H1 (cell line): ENCODE measurements at regions not wholly inside any gene's neighbourhood (a gene's known extent, or its start where the extent isn't known, plus 50 kb on each side); places are given as distances from the start of the nearest gene placed in this dataset.

Experiments
- CTCF ChIA-PET: fragments of 300-600 bp; sonication (Branson Sonifier 250); formaldehyde crosslinking; loops from one replicate; lab custom pipeline; 2021; ENCODE audit not compliant: partially characterized antibody; lab: Charles Lee
- POLR2A ChIA-PET: fragments of 300-600 bp; sonication (Branson Sonifier 250); formaldehyde crosslinking; loops from one replicate; lab custom pipeline; 2021; ENCODE audit warnings: inconsistent platforms; ENCODE audit not compliant: partially characterized antibody; lab: Charles Lee
- DNase-seq, 2 experiments: peaks; one replicate each; pipeline versions ENCODE4 v3.0.0 to v3.0.0-alpha.2; 2010 to 2022; ENCODE audit warnings: low spot score in 2 of 2, low read depth in 1 of 2, mixed read lengths in 1 of 2
- FAIRE-seq: peaks from 2 replicates; lab custom pipeline; 2011; peaks lifted over from hg19 to GRCh38; lab: Jason Lieb, UNC
- H2AFZ ChIP-seq: 2 replicates; pipeline ENCODE4 v1.8.1; 2012; ENCODE audit warnings: low read length, inconsistent platforms
- H2AK5ac ChIP-seq: 2 replicates; pipeline ENCODE4 v1.6.1; 2013; ENCODE audit warnings: low read depth, low read length
- H2BK120ac ChIP-seq: replicated peaks from 2 replicates; pipeline ENCODE3; 2013; ENCODE audit warnings: low read depth, low read length, inconsistent platforms
- H2BK12ac ChIP-seq: 2 replicates; pipeline ENCODE4 v1.6.1; 2013; ENCODE audit warnings: low read depth, low read length
- H2BK15ac ChIP-seq: 2 replicates; pipeline ENCODE4 v1.6.1; 2013; ENCODE audit warnings: low read length
- H2BK20ac ChIP-seq: 2 replicates; pipeline ENCODE4 v1.6.1; 2013; ENCODE audit warnings: low read length
- H2BK5ac ChIP-seq: 2 replicates; pipeline ENCODE4 v1.6.1; 2013; ENCODE audit warnings: low read depth, low read length
- H3K14ac ChIP-seq: 2 replicates; pipeline ENCODE4 v1.6.1; 2013; ENCODE audit warnings: inconsistent platforms; ENCODE audit not compliant: insufficient read length
- H3K18ac ChIP-seq: 2 replicates; pipeline ENCODE4 v1.6.1; 2013; ENCODE audit warnings: low read length; ENCODE audit errors: extremely low read depth
- H3K23ac ChIP-seq: 2 replicates; pipeline ENCODE4 v1.6.1; 2013; ENCODE audit warnings: inconsistent platforms; ENCODE audit not compliant: insufficient read length
- H3K23me2 ChIP-seq: 2 replicates; pipeline ENCODE4 v1.6.1; 2013; ENCODE audit warnings: low read depth, low read length
- H3K27ac ChIP-seq: 2 replicates; pipeline ENCODE4 v1.6.1; 2011; ENCODE audit warnings: low read depth, low read length, inconsistent platforms
- H3K27me3 ChIP-seq, 4 experiments: replicated peaks in 1 of 4; 1 replicate in 1 of 4; 2 replicates in 3 of 4; pipeline versions ENCODE4 v1.6.1 to v1.8.1; 2011 to 2013; ENCODE audit warnings: low read length in 3 of 4, mild to moderate bottlenecking in 3 of 4, inconsistent platforms in 2 of 4, mixed read lengths in 2 of 4, moderate library complexity in 1 of 4; ENCODE audit not compliant: control insufficient read depth in 3 of 4, insufficient read depth in 3 of 4; ENCODE audit errors: extremely low read depth in 1 of 4
- H3K36me3 ChIP-seq, 4 experiments: 2 replicates each; pipeline versions ENCODE4 v1.6.1 to v1.8.1; 2011 to 2013; ENCODE audit warnings: mild to moderate bottlenecking in 4 of 4, low read length in 3 of 4, moderate library complexity in 2 of 4, control low read depth in 1 of 4, inconsistent platforms in 1 of 4; ENCODE audit not compliant: insufficient read depth in 4 of 4, control insufficient read depth in 2 of 4
- H3K4ac ChIP-seq: replicated peaks from 2 replicates; pipeline ENCODE3; 2013; ENCODE audit warnings: low read length, low read depth, mixed read lengths, inconsistent platforms; ENCODE audit not compliant: insufficient read length
- H3K4me1 ChIP-seq, 4 experiments: replicated peaks in 1 of 4; 1 replicate in 1 of 4; 2 replicates in 3 of 4; pipeline versions ENCODE4 v1.6.1 to v1.8.1; 2011 to 2013; ENCODE audit warnings: low read length in 3 of 4, inconsistent platforms in 2 of 4, mixed read lengths in 1 of 4; ENCODE audit not compliant: insufficient read depth in 4 of 4, control insufficient read depth in 3 of 4
- H3K4me2 ChIP-seq, 2 experiments: 2 replicates each; pipeline versions ENCODE4 v1.6.1 to v1.8.1; 2011 to 2013; ENCODE audit warnings: low read depth in 2 of 2, low read length in 2 of 2, control low read depth in 1 of 2, inconsistent platforms in 1 of 2, mild to moderate bottlenecking in 1 of 2; ENCODE audit not compliant: insufficient read depth in 1 of 2
- H3K4me3 ChIP-seq, 4 experiments: fragments of 200-600, 300-600 bp in 1 of 4; sonication (generic), shearing (Covaris generic), sonication (Bioruptor Twin) in 1 of 4; 2 replicates each; pipeline versions ENCODE4 v1.5.1 to v1.8.1; 2011 to 2016; ENCODE audit warnings: low read length in 4 of 4, low read depth in 3 of 4, control low read depth in 2 of 4, inconsistent platforms in 2 of 4, mild to moderate bottlenecking in 2 of 4, mixed read lengths in 1 of 4, moderate library complexity in 1 of 4; ENCODE audit not compliant: insufficient read depth in 2 of 4; ENCODE audit errors: extremely low read depth in 1 of 4
- H3K56ac ChIP-seq: replicated peaks from 2 replicates; pipeline ENCODE3; 2013; ENCODE audit warnings: low read depth, mild to moderate bottlenecking, mixed read lengths, low read length, inconsistent platforms; ENCODE audit not compliant: insufficient read length
- H3K79me1 ChIP-seq: 2 replicates; pipeline ENCODE4 v1.6.1; 2013; ENCODE audit warnings: low read depth, low read length, control low read depth
- H3K79me2 ChIP-seq, 2 experiments: 2 replicates each; pipeline versions ENCODE4 v1.6.1 to v1.8.1; 2012 to 2013; ENCODE audit warnings: low read length in 2 of 2, mild to moderate bottlenecking in 2 of 2, inconsistent platforms in 1 of 2; ENCODE audit not compliant: insufficient read depth in 2 of 2, control insufficient read depth in 1 of 2
- H3K9ac ChIP-seq, 4 experiments: replicated peaks in 1 of 4; 1 replicate in 1 of 4; 2 replicates in 3 of 4; pipeline versions ENCODE4 v1.6.1 to v1.8.1; 2011 to 2013; ENCODE audit warnings: low read depth in 3 of 4, low read length in 3 of 4, control low read depth in 2 of 4, mild to moderate bottlenecking in 2 of 4, moderate library complexity in 2 of 4, inconsistent platforms in 1 of 4; ENCODE audit errors: extremely low read depth in 1 of 4
- H3K9me3 ChIP-seq, 2 experiments: 2 replicates each; pipeline versions ENCODE4 v1.6.1 to v1.8.1; 2012 to 2013; ENCODE audit warnings: mild to moderate bottlenecking in 2 of 2, moderate library complexity in 2 of 2, control low read depth in 1 of 2, inconsistent platforms in 1 of 2, low read depth in 1 of 2, low read length in 1 of 2, mixed read lengths in 1 of 2; ENCODE audit not compliant: insufficient read depth in 2 of 2
- H4K20me1 ChIP-seq, 2 experiments: replicated peaks in 1 of 2; 2 replicates each; pipeline versions ENCODE3 to v1.8.1; 2011 to 2013; ENCODE audit warnings: inconsistent platforms in 2 of 2, low read length in 2 of 2, mild to moderate bottlenecking in 1 of 2; ENCODE audit not compliant: insufficient read depth in 2 of 2, control insufficient read depth in 1 of 2
- H4K5ac ChIP-seq: 2 replicates; pipeline ENCODE4 v1.6.1; 2013; ENCODE audit warnings: low read length, low read depth, mixed read lengths, inconsistent platforms; ENCODE audit not compliant: insufficient read length
- H4K8ac ChIP-seq: 2 replicates; pipeline ENCODE4 v1.8.0; 2013; ENCODE audit warnings: mild to moderate bottlenecking, moderate library complexity, low read length, inconsistent platforms; ENCODE audit not compliant: insufficient read depth; ENCODE audit errors: extremely low read depth
- H4K91ac ChIP-seq: replicated peaks from 2 replicates; pipeline ENCODE3; 2013; ENCODE audit warnings: low read length, mixed read lengths, inconsistent platforms; ENCODE audit not compliant: insufficient read length
- ASH2L ChIP-seq: fragments of 200-600, 300-600 bp; sonication (generic); IDR thresholded peaks from one replicate; pipeline ENCODE4 v1.7.1; 2017; ENCODE audit warnings: low read length
- BACH1 ChIP-seq: IDR thresholded peaks from 2 replicates; pipeline ENCODE4 v1.6.1; 2012; ENCODE audit warnings: low read length, improper control_type of control experiment
- BCL11A ChIP-seq, 2 experiments: IDR thresholded peaks; one replicate each; pipeline ENCODE4 v1.6.1; 2011; ENCODE audit warnings: low read depth in 2 of 2, low read length in 2 of 2, mild to moderate bottlenecking in 2 of 2
- CTCF ChIP-seq, 3 experiments: IDR thresholded peaks; 1 replicate in 2 of 3; 2 replicates in 1 of 3; pipeline versions ENCODE4 v1.5.1 to v1.6.1; 2011; ENCODE audit warnings: low read length in 3 of 3, mild to moderate bottlenecking in 3 of 3, inconsistent platforms in 2 of 3, low read depth in 1 of 3, moderate library complexity in 1 of 3; ENCODE audit not compliant: insufficient read depth in 1 of 3; ENCODE audit errors: control extremely low read depth in 1 of 3
- RFX5 ChIP-seq: IDR thresholded peaks from 2 replicates; pipeline ENCODE4 v1.6.1; 2011; ENCODE audit warnings: low read depth, low read length, improper control_type of control experiment, borderline replicate concordance
- SIN3A ChIP-seq, 2 experiments: IDR thresholded peaks in 1 of 2; conservative IDR thresholded peaks in 1 of 2; 2 replicates each; pipeline ENCODE4 v1.6.1; 2011 to 2012; ENCODE audit warnings: low read length in 2 of 2, improper control_type of control experiment in 1 of 2, low read depth in 1 of 2, mild to moderate bottlenecking in 1 of 2
- SRF ChIP-seq: IDR thresholded peaks from 2 replicates; pipeline ENCODE4 v1.6.1; 2011; ENCODE audit warnings: mild to moderate bottlenecking, low read depth, low read length, moderate library complexity
- TAF7 ChIP-seq: optimal IDR thresholded peaks from 2 replicates; pipeline ENCODE3; 2011; ENCODE audit warnings: low read depth, mild to moderate bottlenecking, inconsistent platforms, low read length, moderate library complexity, borderline replicate concordance
- WGBS, 2 experiments: shearing (Covaris generic) in 1 of 2; methylation state at CpG; one replicate each; pipeline versions ENCODE4 v1.1.6 to v1.1.7; 2013 to 2015; ENCODE audit warnings: low lambda C conversion rate in 2 of 2, mixed read lengths in 2 of 2, inconsistent platforms in 1 of 2, low coverage in 1 of 2, missing lambda C conversion rate in 1 of 2; ENCODE audit not compliant: insufficient replicate concordance in 2 of 2, insufficient coverage in 1 of 2, insufficient read length in 1 of 2; ENCODE audit errors: extremely low coverage in 1 of 2, missing lambda C conversion rate in 1 of 2; 5-methylcytosine and 5-hydroxymethylcytosine counted together

GRCh38 chr10:4545062-4545461 lies 280.9 kb upstream of the AKR1E2 start:
- Histone ChIP-seq H3K9me3 (no peaks in the 10 kb centered on the region), H2BK5ac (no peak overlapping the region), H4K20me1 (no peaks in the 10 kb centered on the region), H3K23ac (no peak overlapping the region), H2BK120ac (no peak overlapping the region), H3K56ac (no peak overlapping the region), H3K4ac (no peak overlapping the region), H4K91ac (no peak overlapping the region), H3K14ac (no peak overlapping the region), H3K36me3 (no peaks in the 10 kb centered on the region), H2BK20ac (no peak overlapping the region), H3K4me2 (no peak overlapping the region), H3K79me1 (no peaks in the 10 kb centered on the region), H3K18ac (no peak overlapping the region), H3K4me1 (no peaks in the 10 kb centered on the region), H2AFZ (no peak overlapping the region), H2AK5ac (no peak overlapping the region), H4K5ac (no peak overlapping the region), H4K8ac (no peak overlapping the region), H3K79me2 (no peaks in the 10 kb centered on the region), H3K27ac (no peak overlapping the region), H2BK15ac (no peak overlapping the region), H3K23me2 (no peaks in the 10 kb centered on the region), H2BK12ac (no peak overlapping the region), H3K4me3 (no peak overlapping the region), H3K9ac (no peak overlapping the region), H3K27me3 (no peaks in the 10 kb centered on the region)
- ChIA-PET CTCF (no interaction called here), POLR2A (no interaction called here)
- no peak for FAIRE-seq
- TF ChIP-seq SIN3A (conservative IDR thresholded peaks at IDR 0.05 in 1 of 2, IDR thresholded peaks at IDR 0.05 in 1 of 2; ENCODE audit: low read depth in 1 of 2, low read length in 2 of 2) (no peak), BACH1 (no peak), BCL11A (IDR thresholded peaks at IDR 0.05; ENCODE audit: low read depth in 2 of 2, low read length in 2 of 2) (no peak), TAF7 (no peak), SRF (no peak), CTCF (IDR thresholded peaks at IDR 0.05; ENCODE audit: control extremely low read depth in 1 of 3, insufficient read depth in 1 of 3, low read depth in 1 of 3, low read length in 3 of 3) (no peak), RFX5 (no peak), ASH2L (no peak)
- WGBS, 2 experiments = 92% methylated on average over 7 of the region's 7 CpGs; no CpG with 5 or more reads in 1 of the 2 experiments
- no peak for DNase-seq
